GM19452 (cell line): ENCODE measurements at regions not wholly inside any gene's neighbourhood (a gene's known extent, or its start where the extent isn't known, plus 50 kb on each side); places are given as distances from the start of the nearest gene placed in this dataset.
"Not testable (repeated sequence)": the region's sequence is repeated elsewhere in the genome, so short reads cannot be mapped to it uniquely, and the experiment has no call there.

Experiments
- ATAC-seq: cut with Tn5 transposase; IDR thresholded peaks from one replicate; pipeline ENCODE4 v1.9.1; 2021; ENCODE audit not compliant: unreplicated experiment

DNA sequence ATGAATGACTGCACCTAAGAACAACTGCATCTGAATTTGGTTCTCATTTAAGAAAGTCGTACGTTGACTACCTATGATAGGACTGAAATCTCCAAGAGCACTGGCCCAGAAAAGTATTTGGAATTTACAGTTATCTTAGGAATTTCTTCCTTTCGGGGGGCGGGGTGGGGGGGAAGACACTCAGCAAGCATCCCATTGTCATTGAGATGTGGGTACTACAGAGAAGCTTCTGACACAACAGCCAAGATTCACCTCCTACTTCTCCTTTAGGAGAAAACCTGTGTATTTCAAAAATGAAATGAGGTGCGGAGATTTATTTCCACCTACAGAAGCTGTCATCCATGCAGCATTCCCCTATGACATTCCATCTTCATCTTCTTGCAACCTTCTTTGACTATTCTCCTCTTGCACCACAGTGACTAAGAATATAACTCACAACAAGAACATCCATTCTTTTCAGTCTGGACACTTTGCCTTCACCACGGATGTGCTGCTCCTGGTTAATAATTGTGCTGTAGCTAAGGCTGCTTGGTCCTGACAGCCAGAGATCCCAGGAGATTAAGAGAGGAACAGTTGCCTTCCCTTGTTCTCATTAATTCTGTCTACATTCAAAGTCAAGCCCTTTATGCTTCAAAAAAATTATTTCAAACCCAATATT, 98.4 kb upstream of the FRMD4A start:
- ATAC-seq = no peak

DNA sequence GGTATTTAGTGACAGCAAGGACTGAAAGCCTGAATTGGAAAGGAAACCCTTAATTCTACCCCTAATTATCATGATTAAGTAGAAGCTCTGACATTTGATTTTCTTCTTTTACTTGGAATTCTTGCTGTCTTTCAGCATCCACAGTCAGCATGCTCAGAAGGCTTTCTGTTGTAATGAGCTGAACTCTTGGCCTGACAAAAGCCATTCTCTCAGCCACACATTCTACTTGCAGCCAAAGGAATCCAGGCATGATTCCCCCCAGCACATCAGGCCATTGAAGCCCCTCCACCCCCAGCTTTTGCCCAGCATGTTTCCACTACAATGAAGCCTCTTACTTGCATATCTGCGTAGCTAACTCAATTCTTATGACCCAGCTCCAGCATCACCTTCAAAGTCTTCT, 94.3 kb upstream of the FRMD4A start:
- no peak for ATAC-seq

DNA sequence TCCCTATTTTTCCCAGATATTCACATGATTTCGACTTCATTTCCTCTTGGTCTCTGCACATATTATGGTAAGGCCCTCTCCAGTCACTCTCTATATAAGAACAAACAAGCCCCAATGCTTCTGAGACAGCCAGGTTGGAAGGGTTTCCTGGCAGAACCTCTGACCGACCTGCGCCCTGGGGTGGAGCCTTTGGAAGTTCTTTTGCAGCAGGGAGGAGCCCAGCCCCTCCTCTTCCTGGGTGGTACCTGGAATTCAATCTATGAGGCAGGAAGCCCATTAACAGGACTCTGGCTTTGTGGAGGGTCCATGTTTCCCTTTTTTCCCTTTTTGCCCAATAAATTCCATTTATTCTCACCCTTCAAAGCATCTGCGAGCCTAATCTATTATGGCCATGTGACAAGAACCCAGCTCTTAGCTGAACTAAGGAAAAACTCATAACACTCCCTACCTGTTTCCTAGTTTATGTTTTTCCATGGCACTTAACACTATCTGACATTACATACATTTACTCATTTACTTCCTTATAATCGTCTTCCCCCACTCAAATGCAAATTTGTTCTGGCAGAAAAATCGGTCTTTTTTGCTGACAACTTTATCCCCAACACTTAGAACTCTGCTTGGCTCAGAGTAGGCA, 92.5 kb upstream of the FRMD4A start:
- no peak for ATAC-seq

DNA sequence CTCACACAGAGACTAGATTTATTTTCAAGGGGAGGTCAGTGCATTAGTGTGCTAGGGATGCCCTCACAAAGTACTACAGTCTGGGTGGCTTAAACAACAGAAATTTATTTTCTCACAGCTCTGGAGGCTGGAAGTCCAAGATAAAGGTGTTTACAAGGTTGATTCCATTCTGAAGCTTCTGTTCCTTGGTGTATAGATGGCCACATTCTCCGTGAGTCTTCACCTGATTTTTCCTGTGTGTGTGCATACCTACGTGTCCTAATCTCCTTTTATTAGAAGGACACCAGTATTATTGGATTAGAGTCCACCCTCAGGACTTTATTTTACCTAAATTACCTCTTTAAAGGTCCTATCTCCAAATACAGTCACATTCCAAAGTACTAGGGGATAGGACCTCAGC, 91.7 kb upstream of the FRMD4A start:
- ATAC-seq = no peak

DNA sequence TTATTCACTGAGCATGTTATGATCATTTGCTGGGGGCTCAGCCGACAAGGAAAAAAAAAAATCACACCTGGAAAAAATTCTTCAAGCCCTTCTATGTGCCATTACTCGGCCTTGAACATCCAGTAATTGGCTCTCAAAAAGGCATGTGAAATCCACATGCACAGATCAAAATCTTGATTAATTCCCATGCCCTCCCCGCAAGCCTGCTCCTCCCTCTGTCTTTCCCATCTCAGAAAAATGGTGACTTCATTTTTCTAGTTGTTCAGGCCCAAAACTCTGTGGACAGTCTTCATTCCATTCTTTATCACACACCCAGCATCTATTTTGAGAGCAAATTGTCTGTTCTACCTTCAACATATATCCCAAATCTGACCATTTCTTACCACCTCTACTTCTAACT, 91.2 kb upstream of the FRMD4A start:
- ATAC-seq = no peak

DNA sequence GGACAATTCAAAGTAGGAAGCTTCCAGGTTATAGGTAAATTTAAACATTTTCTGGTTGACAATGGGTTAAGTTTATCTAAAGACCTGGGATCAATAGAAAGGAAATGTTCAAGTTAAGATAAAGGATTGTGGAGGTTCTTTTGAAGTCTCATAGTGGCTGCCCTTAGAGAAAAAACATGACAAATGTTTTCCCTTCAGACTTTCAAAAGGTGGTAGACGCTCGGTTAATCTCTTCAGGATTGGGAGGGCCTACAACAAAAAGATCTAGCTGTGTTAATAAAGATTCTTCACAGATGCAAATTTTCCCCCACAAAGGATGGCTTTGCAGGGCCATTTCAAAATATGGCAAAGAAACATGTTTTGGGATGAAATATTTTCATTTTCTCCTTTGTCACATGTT, 86.6 kb upstream of the FRMD4A start:
- not testable (repeated sequence) for ATAC-seq

DNA sequence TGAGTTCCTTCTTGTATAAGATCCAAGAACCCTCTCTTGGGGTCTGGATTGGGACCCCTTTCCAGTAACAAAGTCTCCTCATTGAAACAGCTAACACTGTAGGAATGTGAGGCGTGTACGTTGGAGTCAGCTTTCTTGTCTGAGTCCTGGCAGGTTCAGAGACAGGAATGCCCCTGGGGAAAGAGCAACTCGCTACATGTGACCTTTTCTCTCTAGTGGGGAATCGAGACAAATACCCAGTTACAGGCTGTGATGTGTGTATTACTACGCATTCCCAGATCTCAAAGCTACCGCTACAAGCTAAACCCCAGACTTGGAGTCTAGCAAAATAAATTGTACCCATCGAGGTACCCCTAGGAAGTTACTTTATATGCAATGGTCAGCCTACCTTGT, 85.6 kb upstream of the FRMD4A start:
- no peak for ATAC-seq

DNA sequence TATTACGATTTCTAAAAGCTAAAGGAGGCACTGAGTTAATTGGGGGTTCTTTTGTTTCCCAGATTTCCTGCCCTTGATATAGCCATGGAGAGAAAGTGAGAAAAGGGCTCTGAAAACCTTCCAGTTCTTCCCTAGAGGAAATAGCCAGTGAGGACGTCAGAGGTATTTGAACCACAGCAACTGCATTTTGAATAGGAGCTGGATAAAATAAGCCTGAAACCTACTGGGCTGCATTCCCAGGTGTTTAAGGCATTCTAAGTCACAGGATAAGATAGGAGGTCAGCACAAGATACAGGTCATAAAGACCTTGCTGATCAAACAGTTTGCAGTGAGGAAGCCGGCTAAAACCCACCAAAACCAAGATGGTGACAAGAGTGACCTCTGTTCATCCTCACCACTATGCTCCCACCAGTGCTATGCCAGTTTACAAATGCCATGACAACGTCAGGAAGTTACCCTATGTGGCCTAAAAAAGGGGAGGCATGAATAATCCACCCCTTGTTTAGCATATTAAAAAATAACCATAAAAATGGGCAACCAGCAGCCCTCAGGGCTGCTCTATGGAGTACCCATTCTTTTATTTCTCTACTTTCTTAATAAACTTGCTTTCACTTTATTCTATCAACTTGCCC, 85.1 kb upstream of the FRMD4A start:
- no peak for ATAC-seq

DNA sequence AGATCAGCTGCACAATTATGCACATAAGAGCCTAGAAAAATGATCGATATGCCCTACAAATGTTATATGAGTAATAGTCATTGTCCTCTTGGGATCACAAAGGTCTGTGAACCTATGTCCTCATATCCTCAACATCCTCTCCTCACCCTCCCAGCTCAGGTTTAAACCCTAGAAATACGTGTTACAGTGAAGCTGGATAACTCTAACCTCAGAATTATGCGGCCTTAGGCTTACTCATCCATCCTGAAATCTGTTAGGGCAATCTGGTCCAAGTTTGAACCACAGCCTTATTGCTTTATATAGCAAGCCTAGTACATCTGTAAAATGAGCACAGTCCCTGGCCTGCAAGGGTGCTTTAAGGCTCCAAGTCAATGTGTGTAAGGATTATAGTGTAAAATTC, 84.2 kb upstream of the FRMD4A start:
- no peak for ATAC-seq

DNA sequence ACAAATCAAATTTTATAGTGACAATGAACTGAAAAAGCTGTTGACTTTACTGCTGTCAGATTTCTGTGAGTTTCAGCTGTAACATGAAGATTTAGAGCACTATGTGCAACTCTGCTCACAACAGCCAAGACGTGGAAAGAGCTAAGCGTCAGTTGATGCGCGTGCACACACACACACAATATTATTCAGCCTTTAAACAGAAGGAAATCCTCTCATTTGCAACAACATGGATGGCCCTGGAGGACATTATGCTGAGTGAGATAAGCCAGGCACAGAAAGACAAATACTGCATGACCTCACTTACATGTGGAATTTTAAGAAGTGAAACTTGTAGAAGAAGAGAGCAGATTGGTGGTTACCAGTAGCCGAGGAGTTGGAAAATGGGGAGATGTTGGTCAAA, 82.8 kb upstream of the FRMD4A start:
- no peak for ATAC-seq

DNA sequence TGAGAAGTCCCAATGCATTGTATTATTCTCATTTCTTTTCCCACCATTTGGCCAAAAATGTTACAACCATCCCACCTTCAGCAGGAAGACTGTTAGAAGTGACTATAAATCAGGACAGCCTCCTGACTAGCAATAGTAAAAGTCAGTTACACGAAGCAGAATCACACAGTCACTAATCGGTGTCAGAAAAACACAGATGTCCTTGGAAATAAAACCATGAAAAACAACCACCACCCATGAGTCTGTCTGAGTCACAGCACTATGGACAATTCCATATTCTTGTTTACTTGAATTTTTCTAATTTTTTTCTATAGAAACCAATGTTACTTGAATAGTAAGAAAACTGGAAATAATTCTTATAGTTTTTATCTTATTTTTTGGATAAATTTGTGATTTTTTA, 81.9 kb upstream of the FRMD4A start:
- no peak for ATAC-seq

DNA sequence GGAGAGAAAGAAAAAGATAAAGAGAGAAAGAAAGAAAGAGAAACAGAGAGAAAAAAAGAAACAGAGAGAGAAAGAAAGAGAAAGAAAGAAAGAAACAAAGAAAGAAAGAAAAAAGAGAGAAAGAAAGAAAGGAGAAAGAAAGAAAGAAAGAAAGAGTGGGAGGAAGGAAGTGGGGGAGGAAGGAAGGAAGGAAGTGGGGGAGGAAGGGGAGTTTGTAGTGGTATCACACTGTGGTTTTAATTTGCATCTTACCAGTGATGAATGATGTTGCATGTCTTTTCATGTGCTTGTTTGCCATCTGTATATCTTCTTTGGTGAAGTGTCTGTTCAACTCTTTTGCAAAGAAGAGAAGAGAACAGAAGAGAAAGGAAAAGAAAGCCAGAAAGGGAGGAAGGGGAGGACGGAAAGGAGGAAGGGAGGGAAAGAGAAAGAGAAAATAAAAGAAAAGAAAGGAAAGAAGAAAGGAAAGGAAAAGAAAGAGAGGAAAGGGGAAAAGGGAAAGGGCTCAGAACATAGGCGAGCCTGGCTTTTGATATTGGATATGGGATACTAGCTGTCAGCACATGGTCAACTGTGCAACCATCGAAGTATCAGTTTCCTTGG, 79.2 kb upstream of the FRMD4A start:
- no peak for ATAC-seq

DNA sequence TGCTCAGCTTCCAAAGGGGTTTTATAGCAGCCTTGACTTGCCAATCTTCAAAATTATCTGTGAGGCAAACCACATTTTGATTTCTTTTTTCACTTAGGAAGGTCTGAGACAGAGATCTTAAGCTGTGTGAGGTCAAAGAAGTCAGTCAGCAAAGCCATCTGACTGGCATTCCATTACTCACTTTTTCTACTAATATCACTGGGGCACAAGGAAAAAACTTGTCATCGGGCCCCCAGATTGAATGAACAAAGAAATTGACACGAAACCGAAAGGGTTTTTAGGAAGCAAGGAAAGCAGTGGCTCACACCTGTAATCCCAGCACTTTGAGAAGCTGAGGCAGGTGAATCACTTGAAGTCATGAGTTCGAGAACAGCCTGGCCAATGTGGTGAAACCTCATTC, 78.5 kb upstream of the FRMD4A start:
- ATAC-seq = no peak

DNA sequence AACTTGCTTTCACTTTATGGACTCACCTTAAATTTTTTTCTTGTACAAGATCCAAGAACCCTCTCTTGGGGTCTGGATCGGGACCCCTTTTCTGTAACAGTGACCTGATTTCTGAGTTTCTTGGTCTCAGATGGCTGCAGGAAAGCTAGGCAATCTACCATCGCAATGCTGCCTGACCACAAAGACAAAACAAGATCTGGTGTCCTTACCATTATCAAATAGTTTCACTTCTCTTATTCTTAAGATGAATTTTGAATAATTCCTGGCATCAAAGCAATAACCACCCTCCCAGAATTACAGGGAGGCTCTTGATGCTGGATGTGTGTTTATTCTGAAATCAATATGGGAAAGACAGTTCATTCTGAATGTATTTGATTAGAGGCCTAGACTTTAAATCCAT, 77.4 kb upstream of the FRMD4A start:
- no peak for ATAC-seq

DNA sequence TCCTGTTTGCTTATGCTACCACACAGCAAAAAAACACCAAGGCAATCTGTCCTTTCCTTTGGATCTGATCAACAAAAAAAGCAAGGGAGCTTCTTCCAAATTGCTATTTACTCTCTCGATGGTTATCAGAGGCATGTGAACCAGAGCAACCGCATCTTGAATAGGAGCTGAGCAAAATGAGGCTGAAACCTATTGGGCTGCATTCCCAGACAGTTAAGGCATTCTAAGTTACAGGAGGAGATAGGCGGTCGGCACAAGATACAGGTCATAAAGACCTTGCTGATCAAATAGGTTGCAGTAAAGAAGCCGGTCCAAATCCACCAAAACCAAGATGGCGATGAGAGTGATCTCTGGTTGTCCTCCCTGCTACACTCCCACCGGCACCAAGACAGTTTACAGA, 76.8 kb upstream of the FRMD4A start:
- ATAC-seq = no peak

DNA sequence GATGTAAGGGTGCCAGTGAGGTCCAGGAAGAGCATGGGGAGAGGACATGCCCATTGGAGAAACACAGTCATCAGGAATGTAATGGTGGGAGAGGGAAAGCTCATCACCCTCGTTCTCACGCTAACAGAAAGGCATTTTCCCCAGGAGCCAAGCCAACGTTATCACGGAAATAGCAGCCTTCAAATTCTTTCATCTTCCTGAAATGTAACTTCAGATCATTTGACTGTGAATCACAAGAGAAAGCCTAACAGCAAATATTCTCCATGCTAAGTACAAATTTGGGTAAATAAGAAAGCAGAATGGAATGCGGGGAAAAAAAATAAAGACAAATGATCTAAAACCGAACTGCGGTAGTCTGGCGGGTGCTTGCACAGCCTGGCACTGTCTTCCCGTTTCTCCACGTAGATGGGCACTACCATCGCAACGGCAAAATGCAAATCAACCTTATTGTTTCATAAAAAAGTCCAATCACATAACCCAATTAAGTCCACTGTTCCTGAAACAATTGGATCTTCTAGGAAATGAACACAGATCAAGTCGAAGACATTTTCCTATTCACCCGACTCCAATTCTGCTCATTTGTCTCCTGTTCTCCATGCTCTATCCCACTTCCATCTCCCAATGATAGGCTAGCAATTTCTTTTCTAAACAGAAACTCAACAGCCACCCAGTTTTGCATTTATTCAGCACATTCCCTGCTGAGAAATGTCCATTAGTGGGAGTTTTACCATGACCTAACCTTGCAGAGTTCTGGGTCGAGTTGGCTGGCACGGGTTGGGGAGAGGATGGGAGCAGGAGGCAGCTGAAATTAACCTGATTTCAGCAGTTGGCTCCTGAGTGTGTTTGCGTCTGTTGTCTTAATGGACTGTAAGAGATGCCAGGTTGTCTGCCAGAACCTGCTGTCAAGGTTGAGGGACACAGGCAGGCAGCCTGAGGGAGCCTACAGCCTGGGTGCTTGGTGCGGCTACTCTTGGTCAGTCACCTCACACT, 74.6 kb upstream of the FRMD4A start:
- no peak for ATAC-seq

DNA sequence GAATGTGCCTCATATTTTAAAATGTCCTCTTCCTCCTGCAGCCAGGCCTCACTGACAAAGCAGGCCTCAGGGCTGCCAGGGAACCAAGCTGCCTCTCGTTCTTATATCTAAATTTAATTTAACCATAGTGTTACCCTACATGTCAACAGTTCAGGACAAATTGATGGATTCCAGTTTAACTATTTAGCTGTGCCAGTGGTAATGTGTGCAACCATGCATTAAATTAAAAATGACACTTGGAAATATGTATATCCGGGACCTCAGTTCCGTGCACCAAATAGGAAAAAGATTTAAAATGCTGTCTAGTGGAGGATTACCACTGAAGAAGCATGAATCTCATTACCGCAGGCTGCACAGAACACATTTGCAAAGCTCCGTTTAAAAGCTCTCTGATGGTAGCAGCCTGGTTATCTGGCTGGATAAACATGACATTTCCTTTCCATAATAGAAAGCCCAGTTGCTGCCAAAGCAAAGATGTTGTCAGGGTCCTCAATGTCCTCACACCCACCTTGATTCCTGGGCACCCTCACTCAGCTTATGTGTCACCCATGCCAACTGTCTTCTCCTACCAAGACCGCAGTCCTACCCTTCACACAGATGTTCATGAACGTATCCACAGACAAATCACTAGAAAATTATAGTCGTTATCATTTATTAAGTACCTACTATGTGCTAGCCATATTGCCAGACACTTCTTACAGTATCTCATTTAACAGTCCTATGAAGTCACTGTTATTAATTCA, 73.3 kb upstream of the FRMD4A start:
- no peak for ATAC-seq

DNA sequence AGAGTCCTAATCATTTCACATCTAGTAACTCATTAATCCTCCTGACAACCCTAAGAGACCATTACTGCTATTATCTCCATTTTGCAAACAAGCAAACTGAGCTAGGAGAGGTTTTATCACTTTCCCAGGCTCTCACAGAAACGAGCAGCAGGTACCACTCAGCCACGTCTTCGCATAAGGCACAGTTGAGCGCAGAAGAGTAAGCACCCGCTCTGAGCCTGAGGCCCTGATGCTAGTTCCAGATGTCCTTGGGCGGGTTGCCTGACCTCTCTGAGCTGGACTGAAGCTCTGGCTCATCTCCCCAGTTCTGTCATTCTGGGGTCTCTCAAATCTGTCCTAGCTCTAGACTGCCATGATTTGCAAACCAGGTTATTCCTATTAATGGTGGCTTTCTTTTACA, 72.6 kb upstream of the FRMD4A start:
- ATAC-seq = no peak

DNA sequence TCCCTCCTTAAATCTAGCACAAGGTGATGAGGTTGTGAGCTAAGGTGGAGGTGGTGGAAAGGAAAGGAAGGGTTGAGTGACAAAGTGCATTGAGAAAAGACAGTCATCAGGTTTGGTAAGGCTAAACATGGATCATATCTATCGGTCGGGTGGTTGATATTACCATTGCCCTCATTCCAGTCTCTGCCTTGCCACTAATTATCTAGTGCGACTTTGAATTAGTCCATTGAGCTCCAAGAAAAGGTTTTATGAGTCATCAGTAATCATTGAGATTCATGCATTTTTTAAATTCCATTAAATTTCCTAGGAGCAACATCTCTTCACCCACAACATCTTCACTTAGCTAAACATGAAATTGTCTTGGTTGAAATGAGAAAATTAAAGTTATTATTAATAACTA, 68.9 kb upstream of the FRMD4A start:
- ATAC-seq = no peak

DNA sequence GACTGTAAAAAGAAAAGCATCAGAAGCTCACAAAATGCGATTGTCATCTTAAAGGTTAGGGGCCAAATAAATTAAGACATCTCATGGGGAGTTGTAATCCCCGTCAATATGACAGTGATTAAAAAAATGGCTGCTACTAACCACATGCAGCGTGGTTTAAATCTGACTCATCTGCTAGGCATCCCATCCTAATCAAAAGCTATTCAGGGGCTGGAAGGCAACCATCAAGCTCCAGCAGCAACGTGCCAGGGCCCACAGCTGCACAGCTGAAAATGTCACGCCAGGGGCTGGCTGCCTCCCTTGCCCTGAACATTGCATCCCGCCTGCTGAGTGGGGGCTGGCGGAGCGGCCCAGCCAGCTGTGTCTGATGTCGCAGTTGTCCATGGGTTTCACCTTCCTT, 66.3 kb upstream of the FRMD4A start:
- ATAC-seq = no peak
